Stomach (tissue), 8 donors: ENCODE measurements at regions not wholly inside any gene's neighbourhood (a gene's known extent, or its start where the extent isn't known, plus 50 kb on each side); places are given as distances from the start of the nearest gene placed in this dataset.
"Not testable (repeated sequence)": the region's sequence is repeated elsewhere in the genome, so short reads cannot be mapped to it uniquely, and the experiment has no call there.

Source experiments
- DNase-seq, 2 donors: peaks; one replicate each; pipeline versions ENCODE4 v3.0.0 to v3.0.0-alpha.2; 2013 to 2019
- H3K27ac ChIP-seq, 5 donors: fragments of 200-600 bp in 4 of 5; sonication (generic) in 4 of 5; one replicate each; pipeline ENCODE4 v1.5.1; 2013 to 2019; ENCODE audit warnings: mild to moderate bottlenecking in 1 of 5, moderate library complexity in 1 of 5
- H3K27me3 ChIP-seq, 3 donors: fragments of 200-600 bp; sonication (generic); one replicate each; pipeline ENCODE4 v1.5.1; 2017 to 2019; ENCODE audit warnings: mixed run types in 1 of 3
- H3K36me3 ChIP-seq, 4 donors: fragments of 200-600 bp; sonication (generic); 1 replicate in 3 of 4; 2 replicates in 1 of 4; pipeline ENCODE4 v1.5.1; 2016 to 2019
- H3K4me1 ChIP-seq, 4 donors: fragments of 200-600 bp; sonication (generic); one replicate each; pipeline ENCODE4 v1.5.1; 2016 to 2019
- H3K4me3 ChIP-seq, 4 donors: fragments of 200-600 bp; sonication (generic) in 3 of 4; one replicate each; pipeline ENCODE4 v1.5.1; 2016 to 2019; ENCODE audit warnings: mild to moderate bottlenecking in 1 of 4
- H3K9me3 ChIP-seq, 4 donors: fragments of 200-600 bp; sonication (generic); one replicate each; pipeline ENCODE4 v1.5.1; 2016 to 2019
- CTCF ChIP-seq, 7 experiments: fragments of 450-650 bp in 4 of 7; fragments of 200-600 bp in 3 of 7; sonication (generic) in 3 of 7; IDR thresholded peaks; one replicate each; pipeline ENCODE4 v1.5.1; 2016 to 2019; ENCODE audit warnings: antibody characterized with exemption in 7 of 7, control low read depth in 2 of 7, mild to moderate bottlenecking in 1 of 7
- EP300 ChIP-seq: sonication (generic); formaldehyde crosslinking; IDR thresholded peaks from one replicate; pipeline ENCODE4 v1.6.1; 2017; ENCODE audit warnings: antibody characterized with exemption
- POLR2A ChIP-seq, 4 donors: fragments of 450-650 bp; IDR thresholded peaks; one replicate each; pipeline ENCODE4 v1.6.1; 2016; ENCODE audit warnings: antibody characterized with exemption in 4 of 4, control low read depth in 2 of 4, mild to moderate bottlenecking in 1 of 4, moderate library complexity in 1 of 4
- POLR2AphosphoS5 ChIP-seq, 3 donors: sonication (generic); formaldehyde crosslinking; IDR thresholded peaks; one replicate each; pipeline ENCODE4 v1.6.1; 2016; ENCODE audit warnings: antibody characterized with exemption in 3 of 3
- WGBS, 5 donors: extraction: QIAGEN DNeasy Blood & Tissue Kit in 3 of 5; methylation state at CpG; one replicate each; pipeline versions ENCODE4 v1.1.5 to v1.1.7; 2013 to 2018; 5-methylcytosine and 5-hydroxymethylcytosine counted together
- intact Hi-C: fragments of 100-400 bp; cut with DNase I; formaldehyde crosslinking; loops from one replicate; pipeline ENCODE4 v1.15.1; 2023; ENCODE audit warnings: low total_unique reads
- donor health status: healthy with polysubstance abuse.
- donor health status: Bipolar disorder and iron deficiency.
- donor health status: healthy.

- intact Hi-C loops: no loop called here
- 60 to 76% (median 63%) methylated on average over 1 of the region's 1 CpG for WGBS, 5 donors
- no peak for DNase-seq
- Histone ChIP-seq H3K27me3 (no peaks in the 10 kb centered on the region), H3K27ac (no peak overlapping the region), H3K9me3 (no peaks in the 10 kb centered on the region), H3K4me3 (no peak overlapping the region), H3K36me3 (no peaks in the 10 kb centered on the region), H3K4me1 (no peaks in the 10 kb centered on the region)
- TF ChIP-seq POLR2A (IDR thresholded peaks at IDR 0.05): no peak
- TF ChIP-seq CTCF (IDR thresholded peaks at IDR 0.05): no peak
- no peak for TF ChIP-seq EP300
These were observed 984.6 kb upstream of the KCND2 start for GRCh38 chr7:119288416-119288815.

- H3K9me3 ChIP-seq, H3K36me3 ChIP-seq, H3K4me3 ChIP-seq, intact Hi-C loops, DNase-seq, H3K27me3 ChIP-seq, H3K27ac ChIP-seq, H3K4me1 ChIP-seq: not testable (repeated sequence)
- WGBS, 5 donors: 67 to 72% (median 68%) methylated on average over 3 of the region's 3 CpGs
These were observed 972.6 kb upstream of the KCND2 start for GRCh38 chr7:119300341-119300740.

- no peaks in the 10 kb centered on the region for H3K36me3 ChIP-seq
- WGBS, 5 donors: 31 to 52% (median 36%) methylated on average over 1 of the region's 1 CpG
- no peak overlapping the region for H3K4me3 ChIP-seq
- no peak for TF ChIP-seq EP300
- no peak for TF ChIP-seq CTCF (IDR thresholded peaks at IDR 0.05)
- TF ChIP-seq POLR2A (IDR thresholded peaks at IDR 0.05): no peak
- TF ChIP-seq POLR2AphosphoS5 (IDR thresholded peaks at IDR 0.05): no peak
- no peaks in the 10 kb centered on the region for H3K27me3 ChIP-seq
- no peaks in the 10 kb centered on the region for H3K9me3 ChIP-seq
- DNase-seq: no peak
- intact Hi-C loops: no loop called here
- no peak overlapping the region for H3K27ac ChIP-seq
- no peaks in the 10 kb centered on the region for H3K4me1 ChIP-seq
These were observed 952.7 kb upstream of the KCND2 start for GRCh38 chr7:119320316-119320715.

GRCh38 chr7:119329715-119330114 lies 943.3 kb upstream of the KCND2 start:
- WGBS, 5 donors: 76 to 82% (median 78%) methylated on average over 5 of the region's 5 CpGs
- no peak for DNase-seq
- no peaks in the 10 kb centered on the region for H3K36me3 ChIP-seq
- H3K9me3 ChIP-seq: peaks cover 0 to 4% (median 0%) of the 10 kb centered on the region in 4 donors
- no peak overlapping the region for H3K4me3 ChIP-seq
- H3K4me1 ChIP-seq: no peaks in the 10 kb centered on the region
- no peak overlapping the region for H3K27ac ChIP-seq
- TF ChIP-seq EP300 (no peak), POLR2A (IDR thresholded peaks at IDR 0.05) (no peak), POLR2AphosphoS5 (IDR thresholded peaks at IDR 0.05) (no peak), CTCF (IDR thresholded peaks at IDR 0.05) (no peak)
- intact Hi-C loops: no loop called here
- no peaks in the 10 kb centered on the region for H3K27me3 ChIP-seq

GRCh38 chr7:119335405-119335804 lies 937.6 kb upstream of the KCND2 start:
- Histone ChIP-seq H3K27ac (no peak overlapping the region), H3K4me1 (no peaks in the 10 kb centered on the region), H3K4me3 (no peak overlapping the region), H3K9me3 (peaks cover 0 to 5% (median 0%) of the 10 kb centered on the region in 4 donors), H3K36me3 (no peaks in the 10 kb centered on the region), H3K27me3 (no peaks in the 10 kb centered on the region)
- DNase-seq: no peak
- TF ChIP-seq EP300: no peak
- no peak for TF ChIP-seq CTCF (IDR thresholded peaks at IDR 0.05)
- TF ChIP-seq POLR2A (IDR thresholded peaks at IDR 0.05): no peak
- no peak for TF ChIP-seq POLR2AphosphoS5 (IDR thresholded peaks at IDR 0.05)
- intact Hi-C loops: no loop called here
- WGBS, 5 donors: 44 to 60% (median 50%) methylated on average over 2 of the region's 2 CpGs
